Esophagus muscularis mucosa (tissue), 4 donors: ENCODE measurements at regions not wholly inside any gene's neighbourhood (a gene's known extent, or its start where the extent isn't known, plus 50 kb on each side); places are given as distances from the start of the nearest gene placed in this dataset.

Experiments used
- EP300 ChIP-seq: sonication (generic); formaldehyde crosslinking; IDR thresholded peaks from one replicate; pipeline ENCODE4 v1.6.1; 2017; ENCODE audit warnings: antibody characterized with exemption
- POLR2A ChIP-seq: fragments of 450-650 bp; IDR thresholded peaks from one replicate; pipeline ENCODE4 v1.6.1; 2017; ENCODE audit warnings: antibody characterized with exemption, moderate library complexity, mild to moderate bottlenecking, low read depth
- POLR2AphosphoS5 ChIP-seq, 2 donors: sonication (generic); formaldehyde crosslinking; IDR thresholded peaks; one replicate each; pipeline ENCODE4 v1.6.1; 2017; ENCODE audit warnings: antibody characterized with exemption in 2 of 2
- TF ChIP-seq, protein P1 (sequence below), 3 experiments: fragments of 200-600 bp in 2 of 3; fragments of 450-650 bp in 1 of 3; sonication (generic) in 2 of 3; IDR thresholded peaks; one replicate each; pipeline ENCODE4 v1.5.1; 2017 to 2019; ENCODE audit warnings: antibody characterized with exemption in 3 of 3, mild to moderate bottlenecking in 2 of 3, moderate library complexity in 1 of 3

DNA sequence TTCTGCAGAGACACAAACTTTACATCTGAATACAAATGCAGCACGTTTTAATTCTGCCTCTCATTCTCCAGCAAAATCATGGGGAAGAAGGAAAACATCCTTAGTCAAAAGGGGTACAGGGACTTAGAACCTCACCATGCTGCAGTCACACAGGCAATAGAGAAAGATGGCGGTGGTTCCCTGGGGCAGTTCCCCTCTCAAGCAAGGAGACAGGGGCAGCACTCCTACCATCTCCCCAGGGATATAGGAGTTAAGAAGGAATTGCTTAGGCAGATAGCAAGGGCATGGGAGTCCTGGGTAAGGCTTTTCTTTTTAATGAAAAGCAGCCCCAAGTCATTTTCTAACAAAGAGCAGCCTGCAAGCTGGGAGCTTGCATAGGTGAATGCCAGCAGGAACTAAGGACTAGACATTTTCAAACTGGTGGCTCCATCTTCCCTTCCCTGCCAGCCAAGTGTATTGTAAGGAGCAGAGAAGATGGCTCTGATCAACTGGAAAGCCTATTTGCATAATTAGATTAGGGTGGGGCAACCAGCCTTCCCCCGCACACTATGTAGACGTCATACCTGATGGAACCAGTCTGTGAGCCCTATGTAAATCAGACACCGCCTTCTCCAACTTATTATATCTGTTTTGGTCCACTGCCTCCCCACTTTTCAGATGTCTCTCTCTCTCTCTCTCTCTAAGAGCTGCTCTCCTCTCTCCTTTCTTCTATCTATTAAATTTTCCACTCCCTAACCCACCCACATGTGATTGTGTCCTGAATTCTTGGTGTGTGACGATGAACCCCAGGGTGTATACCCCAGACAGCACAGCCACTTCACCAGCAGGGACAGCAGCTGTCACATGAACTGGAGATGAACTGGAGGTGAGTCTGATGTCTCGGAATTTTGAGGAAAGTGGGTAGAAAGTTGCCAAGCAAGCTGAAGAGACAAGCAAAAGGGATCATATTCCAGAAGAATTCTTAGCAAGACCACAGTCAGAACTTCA lies 514.5 kb downstream of the IRS2 start:
- TF ChIP-seq POLR2A, result no peak
- TF ChIP-seq, protein P1, sequence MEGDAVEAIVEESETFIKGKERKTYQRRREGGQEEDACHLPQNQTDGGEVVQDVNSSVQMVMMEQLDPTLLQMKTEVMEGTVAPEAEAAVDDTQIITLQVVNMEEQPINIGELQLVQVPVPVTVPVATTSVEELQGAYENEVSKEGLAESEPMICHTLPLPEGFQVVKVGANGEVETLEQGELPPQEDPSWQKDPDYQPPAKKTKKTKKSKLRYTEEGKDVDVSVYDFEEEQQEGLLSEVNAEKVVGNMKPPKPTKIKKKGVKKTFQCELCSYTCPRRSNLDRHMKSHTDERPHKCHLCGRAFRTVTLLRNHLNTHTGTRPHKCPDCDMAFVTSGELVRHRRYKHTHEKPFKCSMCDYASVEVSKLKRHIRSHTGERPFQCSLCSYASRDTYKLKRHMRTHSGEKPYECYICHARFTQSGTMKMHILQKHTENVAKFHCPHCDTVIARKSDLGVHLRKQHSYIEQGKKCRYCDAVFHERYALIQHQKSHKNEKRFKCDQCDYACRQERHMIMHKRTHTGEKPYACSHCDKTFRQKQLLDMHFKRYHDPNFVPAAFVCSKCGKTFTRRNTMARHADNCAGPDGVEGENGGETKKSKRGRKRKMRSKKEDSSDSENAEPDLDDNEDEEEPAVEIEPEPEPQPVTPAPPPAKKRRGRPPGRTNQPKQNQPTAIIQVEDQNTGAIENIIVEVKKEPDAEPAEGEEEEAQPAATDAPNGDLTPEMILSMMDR (IDR thresholded peaks at IDR 0.05), result no peak
- TF ChIP-seq EP300, result no peak
- TF ChIP-seq POLR2AphosphoS5 (IDR thresholded peaks at IDR 0.05), result no peak
